OCI-LY1 (cell line): ENCODE measurements at regions not wholly inside any gene's neighbourhood (a gene's known extent, or its start where the extent isn't known, plus 50 kb on each side); places are given as distances from the start of the nearest gene placed in this dataset.
"Not testable (repeated sequence)": the region's sequence is repeated elsewhere in the genome, so short reads cannot be mapped to it uniquely, and the experiment has no call there.

Source experiments
- CTCF ChIP-seq: fragments of 200-600 bp; sonication (generic), shearing (Covaris generic); IDR thresholded peaks from 2 replicates; pipeline ENCODE4 v1.5.1; 2017; ENCODE audit warnings: mild to moderate bottlenecking, antibody characterized with exemption, low read length, moderate library complexity, mixed read lengths
- EZH2 ChIP-seq: fragments of 200-600 bp; sonication (generic), shearing (Covaris generic); IDR thresholded peaks from 2 replicates; pipeline ENCODE4 v1.8.0; 2017; ENCODE audit warnings: borderline replicate concordance, mixed run types, mild to moderate bottlenecking, antibody characterized with exemption, low read length, moderate library complexity, mixed read lengths

- TF ChIP-seq CTCF, EZH2: not testable (repeated sequence)
Observed at GRCh38 chr2:111435553-111436310, 315.0 kb downstream of the BCL2L11 start.
